Vagina (tissue), 2 donors: ENCODE measurements at regions not wholly inside any gene's neighbourhood (a gene's known extent, or its start where the extent isn't known, plus 50 kb on each side); places are given as distances from the start of the nearest gene placed in this dataset.

ENCODE experiments used
- CTCF ChIP-seq, 3 experiments: fragments of 450-650 bp in 2 of 3; fragments of 200-600 bp in 1 of 3; sonication (generic) in 1 of 3; IDR thresholded peaks; one replicate each; pipeline ENCODE4 v1.5.1; 2017 to 2019; ENCODE audit warnings: antibody characterized with exemption in 3 of 3, mild to moderate bottlenecking in 2 of 3, moderate library complexity in 2 of 3
- POLR2A ChIP-seq, 2 donors: fragments of 450-650 bp; IDR thresholded peaks; one replicate each; pipeline ENCODE4 v1.6.1; 2017; ENCODE audit warnings: antibody characterized with exemption in 2 of 2, mild to moderate bottlenecking in 2 of 2, moderate library complexity in 2 of 2
- POLR2AphosphoS5 ChIP-seq, 2 donors: sonication (generic); formaldehyde crosslinking; IDR thresholded peaks; one replicate each; pipeline ENCODE4 v1.9.0; 2017; ENCODE audit warnings: antibody characterized with exemption in 2 of 2, mild to moderate bottlenecking in 2 of 2, low read depth in 1 of 2; ENCODE audit not compliant: insufficient read depth in 1 of 2

GRCh38 chr9:29449306-29449705, 1876.0 kb upstream of the C9orf72 start:
- TF ChIP-seq CTCF (IDR thresholded peaks at IDR 0.05) (no peak), POLR2AphosphoS5 (IDR thresholded peaks at IDR 0.05; ENCODE audit: insufficient read depth in 1 of 2, low read depth in 1 of 2) (no peak), POLR2A (IDR thresholded peaks at IDR 0.05) (no peak)
